Myocyte (in vitro differentiated cells): ENCODE measurements at regions not wholly inside any gene's neighbourhood (a gene's known extent, or its start where the extent isn't known, plus 50 kb on each side); places are given as distances from the start of the nearest gene placed in this dataset.

ENCODE experiments used
- DNase-seq: peaks from one replicate; pipeline ENCODE4 v3.0.0-alpha.2; 2012; ENCODE audit warnings: low read depth

GRCh38 chr10:9863559-9864121 lies 1154.0 kb upstream of the CELF2 start:
- peak; percentile 16 for DNase-seq

- DNase-seq: no peak
These were observed 1149.2 kb upstream of the CELF2 start for GRCh38 chr10:9868499-9868898.

- no peak for DNase-seq
These were observed 1148.5 kb upstream of the CELF2 start for GRCh38 chr10:9869205-9869604.

- DNase-seq: no peak
These were observed 1148.0 kb upstream of the CELF2 start for GRCh38 chr10:9869606-9870176.

- DNase-seq: no peak
These were observed 1142.3 kb upstream of the CELF2 start for GRCh38 chr10:9875353-9875752.

- DNase-seq: no peak
These were observed 1139.7 kb upstream of the CELF2 start for GRCh38 chr10:9877978-9878377.

GRCh38 chr10:9878383-9878782 lies 1139.3 kb upstream of the CELF2 start:
- DNase-seq: no peak

- no peak for DNase-seq
These were observed 1131.9 kb upstream of the CELF2 start for GRCh38 chr10:9885761-9886160.

GRCh38 chr10:9886772-9887171 lies 1130.9 kb upstream of the CELF2 start:
- no peak for DNase-seq

- peak; percentile 72 for DNase-seq
These were observed 1122.2 kb upstream of the CELF2 start for GRCh38 chr10:9895453-9895852.

- DNase-seq: no peak
These were observed 1121.7 kb upstream of the CELF2 start for GRCh38 chr10:9895981-9896380.

- no peak for DNase-seq
These were observed 1118.9 kb upstream of the CELF2 start for GRCh38 chr10:9898633-9899395.

GRCh38 chr10:9900751-9901150 lies 1116.9 kb upstream of the CELF2 start:
- DNase-seq: no peak

GRCh38 chr10:9901971-9902370 lies 1115.7 kb upstream of the CELF2 start:
- no peak for DNase-seq

- DNase-seq: no peak
These were observed 1107.2 kb upstream of the CELF2 start for GRCh38 chr10:9910446-9910845.

GRCh38 chr10:9911488-9911887 lies 1106.2 kb upstream of the CELF2 start:
- no peak for DNase-seq

GRCh38 chr10:9913876-9914514 lies 1103.7 kb upstream of the CELF2 start:
- no peak for DNase-seq

GRCh38 chr10:9921544-9921943 lies 1096.1 kb upstream of the CELF2 start:
- DNase-seq: no peak

GRCh38 chr10:9922126-9922870 lies 1095.4 kb upstream of the CELF2 start:
- no peak for DNase-seq

GRCh38 chr10:9926003-9926402 lies 1091.7 kb upstream of the CELF2 start:
- DNase-seq: no peak

GRCh38 chr10:9926881-9927280 lies 1090.8 kb upstream of the CELF2 start:
- no peak for DNase-seq

GRCh38 chr10:9939716-9940115 lies 1078.0 kb upstream of the CELF2 start:
- no peak for DNase-seq
